ENCODE measurements at regions not wholly inside any gene's neighbourhood (a gene's known extent, or its start where the extent isn't known, plus 50 kb on each side); places are given as distances from the start of the nearest gene placed in this dataset.

DNA sequence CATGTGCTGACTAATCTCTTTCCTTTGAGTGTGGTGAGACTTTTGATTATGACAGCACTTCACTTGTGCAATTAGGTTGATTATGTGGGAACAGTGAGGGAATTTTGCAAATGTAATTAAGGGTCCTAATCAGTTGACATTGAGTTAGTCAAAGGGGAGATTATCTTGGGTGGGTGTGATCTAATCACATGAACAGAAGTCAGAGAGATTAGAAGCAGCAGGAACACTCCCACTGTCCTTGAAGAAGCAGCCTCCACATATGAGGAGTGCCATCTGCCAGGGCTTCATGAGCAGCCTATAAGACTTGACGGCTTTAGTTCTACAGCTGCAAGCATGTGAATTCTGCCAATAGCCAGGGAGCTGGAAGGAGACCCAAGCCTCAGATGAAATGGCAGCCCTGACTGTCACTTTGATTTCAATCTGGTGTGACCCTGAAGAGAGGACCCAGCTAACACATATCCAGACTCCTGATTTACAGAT is 89.4 kb upstream of the APCDD1 start:
- no peak for DNase-seq

DNA sequence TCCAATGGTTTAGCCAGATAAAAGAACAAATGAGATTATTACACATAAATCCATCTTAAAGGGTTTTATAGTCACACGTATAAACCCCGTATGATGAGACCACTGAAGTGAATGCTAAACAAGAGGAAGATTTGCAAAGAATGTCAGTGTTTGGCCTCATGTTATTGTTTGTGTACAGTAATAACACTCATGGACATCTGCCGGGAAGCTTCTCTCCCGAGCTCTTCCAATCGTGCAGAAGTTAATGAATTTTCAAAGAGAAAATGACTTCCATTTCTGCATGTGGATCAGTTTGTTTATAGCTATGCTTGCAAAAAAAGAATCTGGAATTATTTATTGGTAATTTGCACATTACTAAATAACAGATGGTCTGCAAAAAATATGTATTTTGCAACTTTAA is 88.5 kb upstream of the APCDD1 start:
- no peak for DNase-seq

DNA sequence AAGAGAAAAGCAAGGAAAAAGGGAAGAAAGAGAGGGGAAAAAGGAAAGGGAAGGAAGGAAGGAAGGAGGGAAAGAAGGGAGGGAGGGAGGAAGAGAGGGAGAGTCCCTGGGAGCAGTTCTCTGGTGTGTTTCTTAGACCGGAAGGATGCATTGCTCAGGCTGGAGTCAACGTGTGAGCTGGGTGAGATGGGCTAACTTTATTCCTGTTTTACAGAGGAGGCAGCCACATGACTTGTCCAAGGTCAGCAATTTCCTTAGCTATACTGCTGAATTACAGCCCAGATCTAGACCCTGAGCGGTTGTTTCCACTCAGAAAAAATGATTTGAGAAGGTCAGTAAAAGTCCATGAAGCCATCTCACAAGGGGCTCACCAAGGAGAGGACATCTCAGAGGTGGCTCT is 86.6 kb upstream of the APCDD1 start:
- DNase-seq, result no peak

DNA sequence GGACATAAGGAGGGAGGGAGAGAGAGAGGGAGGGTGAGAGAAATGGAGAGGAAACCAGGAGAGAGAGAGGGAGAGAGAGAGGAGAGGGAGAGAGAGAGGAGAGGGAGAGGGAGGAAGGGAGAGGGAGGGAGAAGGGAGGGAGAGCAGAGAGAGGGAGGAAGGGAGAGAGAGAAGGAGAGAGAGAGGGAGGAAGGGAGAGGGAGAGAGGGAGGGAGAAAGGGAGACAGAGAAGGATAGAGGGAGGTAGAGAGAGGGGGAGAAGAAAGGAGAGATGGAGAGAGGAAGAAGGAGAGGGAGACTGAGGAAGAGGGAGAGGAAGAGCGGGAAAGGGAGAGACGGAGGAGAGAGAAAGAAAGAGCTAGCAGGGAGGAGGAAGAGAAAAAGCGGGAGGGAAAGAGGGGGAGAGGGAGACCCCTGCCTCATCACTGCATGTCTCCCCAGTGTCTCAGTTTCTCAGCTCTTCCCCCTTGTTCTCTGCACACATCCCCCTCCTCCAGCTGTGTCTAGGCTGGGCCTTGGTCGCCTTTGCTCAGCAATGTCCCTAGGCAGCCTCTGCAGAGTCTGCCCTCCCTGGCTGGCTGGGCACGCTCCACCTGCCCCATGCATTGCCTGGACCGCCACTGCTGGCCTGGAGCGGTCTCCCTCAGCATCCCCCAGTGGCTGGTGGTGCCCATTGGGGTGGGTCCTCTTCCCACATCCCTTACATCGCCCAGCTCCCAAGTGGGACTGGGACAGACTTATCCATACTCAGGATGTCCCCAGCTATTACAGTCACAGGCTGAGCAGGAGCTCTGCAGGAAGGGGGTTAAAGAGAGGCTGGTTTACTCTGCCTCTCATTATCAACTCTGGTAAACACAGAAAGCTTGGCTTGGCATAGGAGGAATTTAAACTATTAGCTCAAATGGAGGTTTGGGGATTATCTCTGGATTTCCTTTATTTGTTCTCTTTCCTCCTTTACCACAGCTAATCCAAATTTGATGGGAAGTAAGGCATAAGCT is 85.7 kb upstream of the APCDD1 start:
- DNase-seq, result no peak

DNA sequence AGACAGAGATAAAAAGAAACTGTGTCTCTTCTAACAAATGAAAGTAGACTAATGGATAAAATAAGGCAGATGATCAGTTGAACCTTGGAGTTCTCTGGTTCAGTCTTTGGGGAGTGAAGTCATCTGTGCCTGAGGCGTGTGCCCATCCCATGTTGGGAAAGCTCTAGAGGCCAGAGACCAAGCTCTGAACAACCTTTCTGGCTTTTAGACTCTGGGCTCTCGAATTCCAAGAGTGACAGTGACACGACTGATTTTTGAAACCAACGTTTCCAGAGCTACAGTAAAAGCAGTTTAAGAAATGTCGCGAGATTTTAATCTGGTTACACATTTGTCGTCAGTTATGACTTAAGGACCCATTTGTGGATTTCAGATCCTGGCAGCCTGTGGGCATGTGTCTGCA is 83.7 kb upstream of the APCDD1 start:
- no peak for DNase-seq

DNA sequence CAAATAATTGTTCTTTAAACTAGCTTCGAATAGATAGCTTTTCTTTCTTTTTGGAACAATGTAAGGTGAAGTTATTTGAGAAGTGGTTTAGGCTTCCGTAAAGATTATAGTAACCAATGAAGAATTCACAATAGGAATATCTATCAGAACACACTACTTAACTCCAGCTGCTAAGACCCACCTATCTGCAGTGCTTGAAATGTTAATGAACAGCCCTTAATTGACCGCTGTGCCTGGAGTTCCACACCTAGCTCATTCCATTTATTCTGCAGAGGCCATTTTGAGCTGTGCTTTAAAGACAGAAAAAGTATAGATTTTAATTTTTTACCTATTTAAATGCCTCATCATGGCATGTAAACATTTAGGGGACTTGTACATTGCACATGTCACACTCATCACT is 83.3 kb upstream of the APCDD1 start:
- DNase-seq, result no peak

DNA sequence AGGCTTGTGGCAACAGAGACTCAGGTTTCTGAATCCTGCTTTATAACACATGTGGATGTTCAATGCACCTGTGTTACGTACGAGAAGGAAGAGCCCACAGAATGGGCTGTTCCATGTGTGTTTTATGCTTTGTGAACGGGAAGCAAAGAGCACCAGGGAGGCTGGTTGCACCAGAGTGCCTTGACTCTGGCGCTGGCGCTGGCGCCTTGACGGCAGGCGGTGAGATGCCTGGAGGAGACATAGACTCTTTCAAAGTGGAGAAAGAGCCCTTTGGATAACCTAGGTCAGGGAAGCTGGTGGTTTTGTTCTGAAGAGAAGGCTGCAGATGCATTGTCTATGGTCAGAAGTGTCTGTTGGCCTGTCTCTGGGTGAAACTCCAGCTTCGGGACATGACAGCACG is 80.2 kb upstream of the APCDD1 start:
- DNase-seq, result no peak

DNA sequence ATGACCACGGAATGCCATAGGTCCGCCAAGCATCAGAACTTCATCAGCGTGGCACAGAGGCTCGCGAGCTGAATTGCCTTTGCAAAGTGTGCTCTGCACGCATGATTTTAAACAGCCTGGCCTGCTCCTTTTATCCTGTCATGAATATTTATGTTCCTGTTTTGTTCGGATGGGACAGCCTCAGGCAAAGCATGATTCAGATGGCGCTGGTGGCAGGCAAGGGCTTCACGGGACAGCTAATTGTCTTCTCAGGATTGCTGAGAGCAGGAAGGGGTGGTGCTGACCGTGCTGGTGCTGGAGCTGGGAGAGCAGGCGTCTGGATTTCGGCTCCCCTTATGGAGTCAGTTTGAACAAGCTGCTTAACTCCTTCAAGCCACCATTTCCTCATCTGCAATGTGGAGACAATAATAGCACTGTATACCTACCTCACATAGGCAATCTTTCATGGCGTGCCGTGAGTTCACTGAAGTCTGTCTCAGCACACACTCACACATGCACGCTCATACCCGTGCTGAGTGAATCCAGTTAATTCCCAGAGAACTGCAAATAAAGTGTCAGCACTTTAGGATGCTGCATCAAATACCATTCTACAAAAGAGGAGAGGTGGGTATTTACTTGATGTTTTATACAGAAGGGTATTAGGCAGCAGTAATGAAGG is 79.7 kb upstream of the APCDD1 start:
- peak; percentile 37 for DNase-seq

DNA sequence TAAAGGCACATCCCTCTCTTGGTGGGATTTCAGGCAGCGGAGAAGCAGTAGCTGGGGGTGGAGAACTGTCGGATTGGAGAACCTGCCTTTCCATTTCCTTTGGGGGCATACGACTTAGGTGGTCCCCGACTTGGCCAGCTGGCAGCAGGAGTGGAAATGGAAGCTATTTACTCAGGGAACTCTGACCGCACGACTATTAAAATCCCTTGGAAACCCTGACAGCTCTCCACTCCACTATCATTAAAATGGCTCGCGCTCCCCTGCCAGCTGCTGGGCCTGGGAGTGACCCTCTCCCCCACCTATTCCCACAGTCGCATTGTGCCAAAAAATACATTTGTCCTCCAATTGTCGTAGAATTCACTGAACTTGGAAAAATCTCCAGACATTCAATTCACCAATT is 77.7 kb upstream of the APCDD1 start:
- peak; percentile 48 for DNase-seq

DNA sequence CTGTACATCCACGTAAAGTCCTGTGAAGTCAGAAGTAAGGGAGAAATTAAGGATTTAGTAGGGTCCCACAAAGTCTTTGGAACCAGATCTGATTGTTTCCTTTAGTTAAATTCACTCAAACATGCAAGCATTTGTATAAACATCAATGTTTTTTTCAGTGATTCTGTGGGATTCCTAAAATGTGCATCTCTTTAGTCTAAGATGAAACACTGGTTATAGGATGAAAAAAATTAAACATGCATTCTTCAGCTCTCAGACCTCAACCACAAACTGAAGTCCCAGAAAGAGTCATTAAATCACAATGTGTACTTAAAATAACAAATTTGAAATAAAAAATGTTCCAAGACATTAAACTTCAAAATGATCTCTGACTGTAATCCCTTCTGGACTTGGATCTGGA is 76.5 kb upstream of the APCDD1 start:
- peak; percentile 87 for DNase-seq

DNA sequence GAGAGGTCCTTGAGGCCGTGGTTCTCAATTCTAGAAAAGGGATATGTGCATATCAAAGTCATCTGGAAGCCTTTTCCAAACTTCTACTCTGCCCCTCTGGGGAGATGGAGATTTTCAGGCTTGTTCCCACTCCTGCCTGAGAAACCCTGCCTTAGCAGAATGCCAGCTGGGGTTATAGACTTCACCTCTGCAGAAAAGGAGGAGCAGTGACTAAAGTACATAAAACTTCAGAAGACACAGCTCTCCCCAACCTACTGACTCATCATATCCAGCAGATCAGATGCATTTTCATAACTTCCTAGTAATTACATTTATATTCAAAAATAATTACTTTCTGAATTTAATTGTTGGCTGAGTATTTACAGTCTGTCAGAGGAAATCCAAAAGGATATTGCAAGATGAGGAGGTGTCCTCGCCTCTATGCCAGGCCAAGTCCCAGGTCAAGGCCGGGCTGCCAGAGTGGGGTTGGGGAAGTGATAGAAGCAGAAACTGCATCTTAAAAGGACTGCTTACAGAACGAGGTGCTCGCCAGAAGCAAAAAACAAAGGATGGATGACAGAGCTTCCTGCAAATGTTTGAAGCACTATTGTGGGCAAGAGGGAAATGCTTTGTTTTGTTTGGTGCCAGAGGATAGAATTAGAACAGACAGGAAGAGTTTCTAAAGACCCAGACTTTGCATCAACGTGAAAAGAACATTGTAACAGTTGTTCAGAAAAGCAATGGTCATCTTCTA is 75.6 kb upstream of the APCDD1 start:
- peak; percentile 78 for DNase-seq

DNA sequence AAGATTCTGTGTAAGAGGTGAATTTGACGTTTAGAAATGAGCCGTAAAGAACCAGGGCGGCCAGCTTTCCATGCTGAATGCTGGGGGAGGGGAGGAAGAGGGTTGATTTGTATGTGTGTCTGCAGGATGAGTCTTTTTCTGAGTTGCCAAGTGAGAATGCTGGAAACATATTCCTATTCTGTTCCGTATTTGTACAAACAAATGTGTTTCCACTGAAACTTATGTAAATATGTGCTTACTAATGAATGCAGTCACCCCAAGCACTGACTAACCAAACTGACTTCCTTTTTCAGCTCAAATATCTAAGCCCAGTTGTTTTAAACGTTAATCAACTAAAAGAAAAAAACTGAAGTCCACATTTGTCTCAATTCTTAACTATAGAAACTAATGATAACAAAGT is 74.9 kb upstream of the APCDD1 start:
- peak; percentile 47 for DNase-seq

DNA sequence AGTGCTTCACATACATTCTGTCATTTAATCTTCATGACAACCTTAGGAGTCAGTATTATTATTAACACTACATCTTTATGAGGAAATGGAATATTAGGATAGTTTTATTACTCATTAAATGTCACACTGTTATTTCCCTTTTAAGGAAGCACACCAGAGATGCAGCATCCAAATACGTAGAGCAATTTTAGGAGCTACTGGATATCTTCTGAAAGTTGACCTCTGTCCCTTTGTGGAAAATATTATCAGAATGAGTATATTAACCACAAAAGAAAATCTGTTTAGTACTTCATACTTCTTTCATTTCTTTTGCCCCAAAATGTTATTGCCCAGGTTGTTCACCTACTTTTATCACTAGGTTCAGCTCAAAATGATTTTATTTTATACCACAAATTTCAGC is 72.9 kb upstream of the APCDD1 start:
- DNase-seq, result no peak

DNA sequence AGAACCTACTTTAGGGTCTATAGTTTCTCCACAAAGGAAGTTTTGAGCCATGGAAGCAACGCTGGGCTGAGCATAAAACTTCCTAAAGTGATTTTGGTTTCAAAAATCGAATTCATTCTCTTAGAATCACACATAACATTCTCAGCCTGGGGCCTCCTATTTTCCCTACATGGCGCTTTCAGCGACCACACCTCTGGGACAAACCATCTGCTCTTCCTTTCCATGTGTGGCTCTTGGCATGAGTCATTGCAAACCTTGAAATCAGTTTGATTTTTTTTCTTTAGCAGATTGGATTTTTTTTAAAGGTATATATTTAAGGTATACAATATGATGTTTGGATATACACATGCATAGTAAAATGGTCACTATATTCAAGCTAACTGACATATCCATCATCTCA is 72.5 kb upstream of the APCDD1 start:
- peak; percentile 65 for DNase-seq

DNA sequence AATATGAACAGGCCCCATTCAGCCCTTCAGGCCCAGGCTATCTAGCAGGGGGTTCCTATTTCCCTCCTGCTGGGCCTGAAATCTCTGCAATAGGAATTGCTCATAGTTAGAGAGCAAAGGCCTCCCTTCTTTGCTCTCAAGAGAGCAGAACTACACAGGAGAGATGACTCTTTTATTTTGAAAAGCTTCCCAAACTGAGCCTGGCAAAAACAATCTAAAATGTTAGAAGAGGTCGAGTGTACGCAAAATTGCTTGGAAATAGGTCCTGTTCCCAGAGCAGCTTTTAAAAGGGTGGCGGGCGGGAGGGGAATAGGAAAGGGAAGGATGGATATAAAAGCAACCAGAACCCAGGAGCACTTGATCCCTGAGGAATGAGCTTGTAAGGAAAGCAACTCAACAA is 68.4 kb upstream of the APCDD1 start:
- DNase-seq, result no peak

DNA sequence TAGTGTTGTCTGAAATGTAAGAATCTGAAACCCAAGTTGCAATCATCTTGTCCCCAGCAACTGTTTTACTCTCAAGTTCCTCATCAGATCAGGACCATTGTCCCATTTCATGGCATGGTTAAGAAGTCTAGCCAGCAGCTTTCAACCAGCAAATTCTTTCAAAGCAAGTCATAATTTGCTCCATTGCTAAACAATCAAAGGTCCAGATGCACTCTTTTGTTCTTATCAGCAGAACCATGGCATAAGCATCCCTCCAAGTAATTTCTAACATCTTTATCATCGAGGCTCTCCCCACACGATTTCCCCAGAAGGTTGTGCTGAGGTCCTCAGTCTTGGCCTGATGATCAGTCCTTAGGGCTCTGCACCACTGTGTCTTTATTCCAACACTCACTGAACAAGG is 67.5 kb upstream of the APCDD1 start:
- DNase-seq, result no peak

DNA sequence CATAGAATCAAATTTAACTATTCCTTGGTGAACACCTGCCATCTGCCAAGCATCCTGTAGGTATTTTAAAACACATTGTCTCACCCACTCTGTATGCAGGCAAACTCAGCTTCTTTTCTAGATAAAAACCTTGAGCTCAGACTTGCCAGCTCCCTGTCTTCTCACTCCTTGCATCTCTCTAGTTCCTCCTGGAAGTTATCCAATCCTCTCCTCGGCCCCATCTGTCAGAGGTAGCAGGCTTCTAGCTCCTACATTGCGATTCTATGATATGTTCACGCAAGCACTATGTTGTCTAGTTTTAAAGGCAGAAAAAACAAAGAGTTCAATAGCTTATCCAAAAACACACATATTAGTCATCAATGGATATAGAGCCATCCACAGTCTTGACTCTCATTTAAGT is 67.0 kb upstream of the APCDD1 start:
- DNase-seq, result no peak

DNA sequence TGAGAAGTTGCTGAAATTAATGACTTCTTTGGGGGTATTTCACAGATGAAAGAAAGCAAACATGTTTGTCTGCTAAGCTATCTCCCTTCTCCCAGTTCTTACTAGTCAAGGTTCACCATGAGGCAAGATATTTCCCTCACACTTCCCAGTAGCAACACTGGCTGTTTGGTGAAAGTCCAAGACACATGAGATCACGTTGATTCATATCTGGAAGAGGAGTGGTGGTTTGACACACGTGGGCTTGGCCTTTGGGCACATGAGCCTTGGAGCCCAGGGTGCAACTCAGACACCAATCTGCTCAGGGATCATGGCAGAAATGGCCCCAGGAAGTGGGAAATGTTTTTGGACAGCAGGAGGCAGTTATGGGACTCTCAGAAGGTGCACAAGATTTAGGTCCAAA is 66.1 kb upstream of the APCDD1 start:
- no peak for DNase-seq

DNA sequence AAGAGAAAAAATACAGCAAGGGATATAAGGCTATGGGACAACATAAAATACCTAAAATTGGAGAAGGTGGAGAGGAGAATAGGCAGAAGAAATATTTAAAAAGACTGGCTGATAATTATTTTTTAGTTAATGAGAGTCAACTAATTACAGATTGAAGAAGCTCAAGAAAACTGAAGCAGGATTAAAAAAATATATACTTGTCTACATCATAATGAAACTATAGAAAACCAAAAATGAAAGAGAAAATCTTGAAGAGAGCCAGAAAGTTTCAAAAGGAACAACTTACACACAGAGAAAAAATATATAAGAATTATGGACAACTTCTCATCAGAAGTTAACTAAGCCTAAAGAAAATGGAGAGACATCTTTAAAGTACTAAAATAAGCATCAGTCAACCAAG is 62.9 kb upstream of the APCDD1 start:
- no peak for DNase-seq

DNA sequence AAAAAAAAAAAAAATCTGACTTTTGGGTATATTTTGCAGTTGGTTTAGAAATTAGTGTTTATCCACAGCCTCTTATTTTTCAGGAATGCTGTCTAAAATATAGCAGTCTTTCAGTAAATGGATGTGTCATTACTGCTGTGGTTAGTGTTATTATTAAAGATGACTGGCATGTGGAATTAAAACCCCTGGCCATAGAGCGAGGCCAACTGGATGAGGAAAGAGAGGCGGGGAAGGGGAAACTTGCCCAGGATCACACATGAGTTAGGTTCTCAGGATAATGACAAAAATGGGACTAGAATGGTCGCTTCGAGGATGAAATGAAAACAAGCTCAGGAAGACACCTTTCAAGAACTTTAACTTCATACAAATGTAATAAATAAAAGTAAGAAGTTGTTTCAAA is 57.4 kb upstream of the APCDD1 start:
- DNase-seq, result no peak

DNA sequence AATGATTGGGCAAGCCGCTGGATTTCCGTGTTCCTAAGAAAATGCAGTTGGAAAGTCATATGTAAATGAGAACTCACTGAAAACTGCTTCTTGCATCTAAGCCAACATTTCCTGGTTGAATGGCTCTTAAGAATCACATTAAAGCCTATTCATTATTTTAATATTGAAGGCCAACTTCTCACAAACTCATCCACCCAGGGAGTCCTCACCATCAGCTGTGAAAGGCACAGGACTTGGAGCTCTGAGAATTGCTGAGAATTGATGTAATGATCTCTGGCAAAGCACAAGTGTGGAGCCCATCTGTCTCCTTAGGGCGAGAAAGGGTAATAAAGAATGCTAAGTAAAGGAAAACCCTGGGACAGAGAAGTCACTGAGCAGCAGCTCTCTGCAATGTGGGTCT is 55.9 kb upstream of the APCDD1 start:
- DNase-seq, result no peak

DNA sequence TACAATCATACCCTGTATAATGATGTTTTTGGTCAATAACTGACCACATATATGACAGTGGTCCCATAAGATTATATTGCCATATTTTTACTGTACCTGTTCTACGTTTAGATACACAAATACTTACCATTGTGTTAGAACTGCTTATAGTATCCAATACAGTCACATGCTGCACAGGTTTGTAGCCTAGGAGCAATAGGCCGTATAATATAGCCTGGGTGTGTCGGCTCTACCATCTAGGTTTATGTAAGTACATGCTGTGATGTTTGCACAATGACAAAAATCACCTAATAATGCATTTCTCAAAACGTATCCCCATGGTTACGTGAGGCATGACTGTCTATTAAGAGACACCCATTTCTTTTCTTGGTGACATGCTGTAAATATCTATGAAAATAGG is 55.0 kb upstream of the APCDD1 start:
- DNase-seq, result no peak
